CD4-positive, alpha-beta memory T cell (primary cell): ENCODE measurements at regions not wholly inside any gene's neighbourhood (a gene's known extent, or its start where the extent isn't known, plus 50 kb on each side); places are given as distances from the start of the nearest gene placed in this dataset.
A peak's percentile ranks its signal among the peaks of the same experiment; 100 is the strongest.
"Not testable (repeated sequence)": the region's sequence is repeated elsewhere in the genome, so short reads cannot be mapped to it uniquely, and the experiment has no call there.

Experiments used
- CTCF ChIA-PET: fragments of 350-600 bp; sonication (Branson Sonifier 250); formaldehyde crosslinking; loops from one replicate; lab custom pipeline; 2021; ENCODE audit warnings: inconsistent platforms; ENCODE audit not compliant: partially characterized antibody; lab: Charles Lee
- POLR2A ChIA-PET: fragments of 350-600 bp; sonication (Branson Sonifier 250); formaldehyde crosslinking; loops from one replicate; lab custom pipeline; 2021; ENCODE audit not compliant: partially characterized antibody; lab: Charles Lee
- DNase-seq, 5 donors: peaks; one replicate each; pipeline versions ENCODE4 v3.0.0 to v3.0.0-alpha.2; 2020 to 2022; ENCODE audit warnings: mixed read lengths in 1 of 5
- H3K27ac ChIP-seq: one replicate; pipeline ENCODE4 v1.7.0; 2013; ENCODE audit warnings: low read depth, low read length
- H3K27me3 ChIP-seq: 2 replicates; pipeline ENCODE4 v1.7.0; 2013; ENCODE audit warnings: mild to moderate bottlenecking, low read length, moderate library complexity; ENCODE audit not compliant: insufficient read depth
- H3K36me3 ChIP-seq: 2 replicates; pipeline ENCODE4 v1.7.0; 2013; ENCODE audit warnings: mild to moderate bottlenecking, low read length, moderate library complexity; ENCODE audit not compliant: insufficient read depth
- H3K4me1 ChIP-seq: 2 replicates; pipeline ENCODE4 v1.7.0; 2013; ENCODE audit warnings: mild to moderate bottlenecking, low read length, moderate library complexity; ENCODE audit not compliant: insufficient read depth
- H3K4me3 ChIP-seq, 2 donors: one replicate each; pipeline ENCODE4 v1.7.0; 2013; ENCODE audit warnings: low read length in 2 of 2, mild to moderate bottlenecking in 1 of 2
- H3K9me3 ChIP-seq, 2 donors: one replicate each; pipeline ENCODE4 v1.7.0; 2013; ENCODE audit warnings: low read length in 2 of 2, control low read depth in 1 of 2; ENCODE audit not compliant: control insufficient read depth in 1 of 2
- H3K27ac Mint-ChIP-seq, 7 donors: one replicate each; pipeline ENCODE4 v1.8.0; 2020 to 2021; ENCODE audit warnings: mixed read lengths in 7 of 7, mild to moderate bottlenecking in 6 of 7, inconsistent platforms in 3 of 7, moderate library complexity in 3 of 7
- H3K27me3 Mint-ChIP-seq, 2 donors: one replicate each; pipeline ENCODE4 v1.8.0; 2020 to 2021; ENCODE audit warnings: mixed read lengths in 2 of 2
- H3K36me3 Mint-ChIP-seq, 2 donors: one replicate each; pipeline ENCODE4 v1.8.0; 2020 to 2021; ENCODE audit warnings: mixed read lengths in 2 of 2, inconsistent platforms in 1 of 2, mild to moderate bottlenecking in 1 of 2
- H3K4me1 Mint-ChIP-seq, 4 donors: one replicate each; pipeline ENCODE4 v1.8.0; 2020 to 2021; ENCODE audit warnings: mixed read lengths in 4 of 4, mild to moderate bottlenecking in 1 of 4
- H3K4me3 Mint-ChIP-seq, 8 donors: one replicate each; pipeline ENCODE4 v1.8.0; 2020 to 2021; ENCODE audit warnings: mixed read lengths in 8 of 8, mild to moderate bottlenecking in 7 of 8, moderate library complexity in 6 of 8, inconsistent platforms in 3 of 8
- H3K9me3 Mint-ChIP-seq, 8 donors: one replicate each; pipeline ENCODE4 v1.8.0; 2020 to 2021; ENCODE audit warnings: mixed read lengths in 8 of 8, mild to moderate bottlenecking in 5 of 8, inconsistent platforms in 3 of 8, moderate library complexity in 1 of 8
- intact Hi-C: fragments of 100-400 bp; cut with micrococcal nuclease; formaldehyde crosslinking; loops from one replicate; pipeline ENCODE4 v1.15.1; 2023

DNA sequence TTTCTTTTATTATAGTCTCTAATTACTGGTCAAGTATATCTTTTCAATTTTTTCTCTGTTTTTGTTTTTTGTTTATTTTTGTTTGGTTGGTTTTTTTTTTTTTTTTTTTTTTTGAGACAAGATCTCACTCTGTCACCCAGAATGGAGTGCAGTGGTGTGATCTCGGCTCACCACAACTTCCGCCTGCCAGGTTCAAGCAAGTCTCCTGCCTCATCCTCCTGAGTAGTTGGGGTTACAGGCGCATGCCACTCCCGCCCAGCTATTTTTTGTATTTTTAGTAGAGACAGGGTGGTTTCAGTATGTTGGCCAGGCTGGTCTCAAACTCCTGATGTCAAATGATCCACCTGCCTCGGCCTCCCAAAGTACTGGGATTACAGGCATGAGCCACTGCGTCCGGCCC lies 94.4 kb upstream of the LY86 start:
- H3K36me3 ChIP-seq, H3K9me3 Mint-ChIP-seq, H3K4me3 Mint-ChIP-seq, intact Hi-C loops, H3K4me1 ChIP-seq, CTCF ChIA-PET, H3K27ac ChIP-seq, H3K9me3 ChIP-seq, H3K4me1 Mint-ChIP-seq, H3K4me3 ChIP-seq, H3K27ac Mint-ChIP-seq, H3K27me3 Mint-ChIP-seq, POLR2A ChIA-PET, H3K27me3 ChIP-seq, H3K36me3 Mint-ChIP-seq: not testable (repeated sequence)
- peak in 4 of 5 donors; percentile 28 to 48 (median 36) for DNase-seq

DNA sequence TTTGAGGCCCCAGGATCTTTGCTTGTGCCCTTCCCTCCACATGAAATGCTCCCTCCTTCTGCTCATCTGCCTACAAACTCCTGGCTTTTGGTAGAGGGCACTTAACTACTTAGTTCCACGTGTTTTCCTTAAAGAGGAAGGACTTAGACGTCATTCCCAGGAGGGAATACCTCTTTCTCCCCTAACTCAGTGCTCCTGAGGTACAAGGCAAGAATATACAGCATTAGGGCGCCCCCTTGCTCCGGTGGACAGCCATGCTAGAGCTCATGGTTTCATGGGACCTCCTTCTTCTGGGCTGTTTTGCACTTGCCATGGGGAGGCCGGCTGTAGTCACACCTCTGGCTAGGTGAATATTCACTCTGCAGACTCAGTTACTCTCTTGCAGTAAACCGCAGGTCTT lies 93.8 kb upstream of the LY86 start:
- POLR2A ChIA-PET = no interaction called here
- H3K4me3 Mint-ChIP-seq = peak overlapping the region in 2 of 8 donors; percentile 33 to 51

GRCh38 chr6:6495851-6496250 lies 92.7 kb upstream of the LY86 start:
- H3K27ac Mint-ChIP-seq = no peak overlapping the region
- H3K4me3 ChIP-seq = no peak overlapping the region
- no peak for DNase-seq
- H3K9me3 ChIP-seq = no peaks in the 10 kb centered on the region
- H3K9me3 Mint-ChIP-seq = no peaks in the 10 kb centered on the region
- no peaks in the 10 kb centered on the region for H3K36me3 Mint-ChIP-seq
- intact Hi-C loops = no loop called here
- no peak overlapping the region for H3K27ac ChIP-seq
- POLR2A ChIA-PET = no interaction called here
- peaks cover 6 to 10% of the 10 kb centered on the region in 2 donors for H3K27me3 Mint-ChIP-seq
- no peaks in the 10 kb centered on the region for H3K36me3 ChIP-seq
- H3K27me3 ChIP-seq = no peaks in the 10 kb centered on the region
- CTCF ChIA-PET = no interaction called here
- H3K4me1 ChIP-seq = no peaks in the 10 kb centered on the region
- H3K4me3 Mint-ChIP-seq = no peak overlapping the region
- peaks cover 0 to 5% (median 1%) of the 10 kb centered on the region in 4 donors for H3K4me1 Mint-ChIP-seq

More for the DNA sequence above, 93.8 kb upstream of the LY86 start:
- DNase-seq = no peak
- Histone ChIP-seq H3K36me3 (no peaks in the 10 kb centered on the region), H3K9me3 (no peaks in the 10 kb centered on the region), H3K4me1 (no peaks in the 10 kb centered on the region), H3K27me3 (no peaks in the 10 kb centered on the region), H3K27ac (no peak overlapping the region), H3K4me3 (no peak overlapping the region)
- Mint-ChIP-seq H3K27ac (no peak overlapping the region), H3K4me1 (peaks cover 0 to 5% (median 1%) of the 10 kb centered on the region in 4 donors), H3K9me3 (no peaks in the 10 kb centered on the region), H3K36me3 (no peaks in the 10 kb centered on the region), H3K27me3 (peaks cover 6 to 10% of the 10 kb centered on the region in 2 donors)
- intact Hi-C loops = no loop called here
- CTCF ChIA-PET = no interaction called here

DNA sequence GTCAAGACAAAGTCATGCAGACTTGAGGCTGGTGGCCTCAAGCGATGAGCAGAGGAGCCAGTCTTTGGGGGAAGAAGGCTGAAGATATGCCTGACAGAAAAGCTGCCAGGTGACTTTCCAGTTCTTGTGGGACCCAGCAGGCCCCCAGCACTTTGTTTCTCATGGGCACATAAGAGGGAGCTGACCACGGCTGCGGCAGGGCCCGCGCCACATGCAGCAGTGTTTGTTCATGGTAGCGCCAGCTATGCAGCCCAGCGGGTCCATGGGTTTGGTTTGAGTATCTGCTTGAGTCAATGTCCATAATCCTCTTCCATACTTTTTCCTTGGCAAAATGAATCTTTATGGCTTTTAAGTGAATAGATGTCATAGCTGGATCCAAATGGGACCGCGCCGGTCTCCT lies 91.0 kb upstream of the LY86 start:
- Histone ChIP-seq H3K27me3 (no peaks in the 10 kb centered on the region), H3K4me3 (no peak overlapping the region), H3K4me1 (no peaks in the 10 kb centered on the region), H3K9me3 (no peaks in the 10 kb centered on the region), H3K36me3 (no peaks in the 10 kb centered on the region), H3K27ac (no peak overlapping the region)
- CTCF ChIA-PET = no interaction called here
- intact Hi-C loops = no loop called here
- Mint-ChIP-seq H3K27me3 (peaks cover 8 to 11% of the 10 kb centered on the region in 2 donors), H3K9me3 (no peaks in the 10 kb centered on the region), H3K36me3 (no peaks in the 10 kb centered on the region), H3K4me3 (no peak overlapping the region), H3K4me1 (peaks cover 0 to 5% (median 1%) of the 10 kb centered on the region in 4 donors), H3K27ac (no peak overlapping the region)
- DNase-seq = no peak
- POLR2A ChIA-PET = no interaction called here

DNA sequence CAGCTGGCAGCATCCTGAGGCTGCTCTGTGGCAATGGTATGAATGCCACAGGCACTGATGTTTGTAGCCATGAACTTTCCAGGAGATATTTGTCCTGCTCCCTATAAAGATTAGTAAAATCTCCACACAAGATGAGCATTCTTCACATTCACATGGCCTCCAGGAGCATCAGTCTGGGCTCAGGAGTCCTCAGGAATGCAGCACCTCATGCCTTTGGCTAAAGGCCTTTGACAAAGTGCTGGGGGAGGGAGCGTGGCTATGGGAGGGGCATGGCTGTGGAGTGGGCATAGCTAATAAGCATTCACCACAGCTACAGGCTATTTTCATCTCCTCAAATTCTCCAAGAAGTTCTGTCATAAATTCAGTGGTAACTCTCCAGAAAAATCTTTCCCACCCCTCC lies 90.5 kb upstream of the LY86 start:
- no peak overlapping the region for H3K4me3 Mint-ChIP-seq
- CTCF ChIA-PET = no interaction called here
- H3K36me3 ChIP-seq = no peaks in the 10 kb centered on the region
- peaks cover 8 to 9% of the 10 kb centered on the region in 2 donors for H3K27me3 Mint-ChIP-seq
- H3K9me3 ChIP-seq = no peaks in the 10 kb centered on the region
- H3K4me3 ChIP-seq = no peak overlapping the region
- peaks cover 0 to 5% (median 1%) of the 10 kb centered on the region in 4 donors for H3K4me1 Mint-ChIP-seq
- no peaks in the 10 kb centered on the region for H3K36me3 Mint-ChIP-seq
- intact Hi-C loops = no loop called here
- no peaks in the 10 kb centered on the region for H3K4me1 ChIP-seq
- H3K27ac ChIP-seq = no peak overlapping the region
- POLR2A ChIA-PET = no interaction called here
- no peak overlapping the region for H3K27ac Mint-ChIP-seq
- H3K27me3 ChIP-seq = no peaks in the 10 kb centered on the region
- DNase-seq = no peak
- H3K9me3 Mint-ChIP-seq = no peaks in the 10 kb centered on the region

DNA sequence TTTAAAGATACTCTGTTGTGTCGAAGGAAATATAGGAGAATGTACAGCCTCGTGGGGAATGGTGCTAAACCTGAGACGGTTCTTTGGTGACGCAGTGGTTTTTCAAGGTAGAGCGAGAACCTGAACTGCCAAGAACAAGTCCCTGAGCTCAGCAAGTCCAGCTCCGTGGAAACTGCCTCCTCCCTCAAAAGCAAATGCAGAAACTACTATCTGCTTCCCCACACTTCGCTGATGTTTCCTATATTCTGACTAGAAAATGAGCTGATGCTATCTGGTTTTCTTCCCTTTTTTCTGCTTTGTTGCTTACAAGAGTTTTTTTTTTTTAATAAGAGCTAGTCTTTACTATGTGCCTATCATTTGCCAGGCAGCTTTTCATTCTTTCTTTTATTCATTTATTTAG lies 85.3 kb upstream of the LY86 start:
- H3K4me3 ChIP-seq = no peak overlapping the region
- CTCF ChIA-PET = no interaction called here
- no peaks in the 10 kb centered on the region for H3K9me3 ChIP-seq
- H3K27ac Mint-ChIP-seq = no peak overlapping the region
- peaks cover 11 to 15% of the 10 kb centered on the region in 2 donors for H3K27me3 Mint-ChIP-seq
- H3K27ac ChIP-seq = no peak overlapping the region
- no peak overlapping the region for H3K4me3 Mint-ChIP-seq
- DNase-seq = no peak
- H3K4me1 Mint-ChIP-seq = no peaks in the 10 kb centered on the region
- intact Hi-C loops = no loop called here
- peaks cover 0 to 2% (median 0%) of the 10 kb centered on the region in 8 donors for H3K9me3 Mint-ChIP-seq
- no peaks in the 10 kb centered on the region for H3K36me3 Mint-ChIP-seq
- POLR2A ChIA-PET = no interaction called here
- H3K4me1 ChIP-seq = no peaks in the 10 kb centered on the region
- H3K27me3 ChIP-seq = no peaks in the 10 kb centered on the region
- no peaks in the 10 kb centered on the region for H3K36me3 ChIP-seq

GRCh38 chr6:6505111-6505510 lies 83.4 kb upstream of the LY86 start:
- intact Hi-C loops = no loop called here
- no peaks in the 10 kb centered on the region for H3K36me3 ChIP-seq
- POLR2A ChIA-PET = no interaction called here
- CTCF ChIA-PET = no interaction called here
- no peaks in the 10 kb centered on the region for H3K9me3 ChIP-seq
- Mint-ChIP-seq H3K36me3 (no peaks in the 10 kb centered on the region), H3K27ac (no peak overlapping the region), H3K9me3 (peaks cover 0 to 2% (median 0%) of the 10 kb centered on the region in 8 donors), H3K27me3 (peaks cover 10 to 13% of the 10 kb centered on the region in 2 donors), H3K4me3 (no peak overlapping the region), H3K4me1 (no peaks in the 10 kb centered on the region)
- no peak for DNase-seq
- H3K27me3 ChIP-seq = no peaks in the 10 kb centered on the region
- no peak overlapping the region for H3K4me3 ChIP-seq
- H3K4me1 ChIP-seq = no peaks in the 10 kb centered on the region
- no peak overlapping the region for H3K27ac ChIP-seq

DNA sequence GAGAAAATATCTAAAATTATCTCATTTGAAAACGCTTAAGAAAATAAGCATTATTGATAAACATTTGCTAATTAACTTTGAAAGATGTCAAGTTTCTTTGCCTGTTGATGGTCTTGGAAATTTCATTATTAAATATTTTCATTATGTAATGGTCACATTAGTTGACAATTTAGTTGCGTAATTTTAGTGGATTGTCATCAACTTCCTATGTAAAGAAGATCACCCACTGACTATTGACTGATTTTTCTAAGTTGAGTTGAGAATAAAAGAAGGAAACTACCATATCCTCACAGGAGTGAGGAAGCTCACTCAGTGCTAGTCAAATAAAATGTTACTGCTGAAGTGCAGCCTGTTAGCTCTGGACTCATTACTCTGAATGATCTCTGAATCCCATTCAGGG lies 79.9 kb upstream of the LY86 start:
- H3K27ac Mint-ChIP-seq = no peak overlapping the region
- H3K4me3 Mint-ChIP-seq = no peak overlapping the region
- no peak overlapping the region for H3K4me3 ChIP-seq
- peaks cover 13 to 29% of the 10 kb centered on the region in 2 donors for H3K27me3 Mint-ChIP-seq
- H3K36me3 Mint-ChIP-seq = no peaks in the 10 kb centered on the region
- ChIA-PET CTCF (no interaction called here), POLR2A (no interaction called here)
- H3K4me1 Mint-ChIP-seq = no peaks in the 10 kb centered on the region
- H3K9me3 ChIP-seq = no peaks in the 10 kb centered on the region
- peaks cover 0 to 2% (median 0%) of the 10 kb centered on the region in 8 donors for H3K9me3 Mint-ChIP-seq
- no peak for DNase-seq
- H3K4me1 ChIP-seq = no peaks in the 10 kb centered on the region
- intact Hi-C loops = no loop called here
- no peaks in the 10 kb centered on the region for H3K36me3 ChIP-seq
- no peaks in the 10 kb centered on the region for H3K27me3 ChIP-seq
- no peak overlapping the region for H3K27ac ChIP-seq
